WTC11 (cell line): ENCODE measurements at regions not wholly inside any gene's neighbourhood (a gene's known extent, or its start where the extent isn't known, plus 50 kb on each side); places are given as distances from the start of the nearest gene placed in this dataset.

Experiments used
- ATAC-seq: fragments of 200-7000 bp; cut with Tn5 transposase; 2 replicates; pipeline ENCODE4 v1.10.0; 2021; ENCODE audit warnings: mild to moderate bottlenecking, moderate library complexity
- CTCF ChIA-PET: fragments of 300-600 bp; sonication (Branson Sonifier 250); formaldehyde crosslinking; loops from one replicate; lab custom pipeline; 2021; ENCODE audit warnings: antibody characterized with exemption; lab: Charles Lee
- POLR2A ChIA-PET: fragments of 350-600 bp; sonication (Branson Sonifier 250); formaldehyde crosslinking; loops from one replicate; lab custom pipeline; 2021; ENCODE audit warnings: antibody characterized with exemption; lab: Charles Lee
- DNase-seq: peaks from one replicate; pipeline ENCODE4 v3.0.0; 2021; ENCODE audit warnings: low spot score
- H3K27ac Mint-ChIP-seq: 2 replicates; pipeline ENCODE4 v1.8.0; 2021; ENCODE audit warnings: mixed read lengths
- H3K27me3 Mint-ChIP-seq: 2 replicates; pipeline ENCODE4 v1.8.0; 2021; ENCODE audit warnings: low read depth, mild to moderate bottlenecking, moderate library complexity, mixed read lengths
- H3K36me3 Mint-ChIP-seq: 2 replicates; pipeline ENCODE4 v1.8.0; 2021; ENCODE audit warnings: mixed read lengths
- H3K4me1 Mint-ChIP-seq: 2 replicates; pipeline ENCODE4 v1.8.0; 2022; ENCODE audit warnings: mixed read lengths
- H3K4me3 Mint-ChIP-seq: 2 replicates; pipeline ENCODE4 v1.8.0; 2021; ENCODE audit warnings: mild to moderate bottlenecking, moderate library complexity, mixed read lengths
- H3K9me3 Mint-ChIP-seq: 2 replicates; pipeline ENCODE4 v1.8.0; 2021; ENCODE audit warnings: mixed read lengths
- ETV6 ChIP-seq: sonication (generic); formaldehyde crosslinking; IDR thresholded peaks from 2 replicates; pipeline ENCODE4 v1.8.1; 2022; ENCODE audit warnings: mild to moderate bottlenecking, missing genetic modification reagents
- FOXK1 ChIP-seq: sonication (generic); formaldehyde crosslinking; IDR thresholded peaks from 2 replicates; pipeline ENCODE4 v1.8.0; 2022; ENCODE audit warnings: mild to moderate bottlenecking, moderate library complexity, missing genetic modification reagents
- GRHL2 ChIP-seq: fragments of 250-450 bp; sonication (Bioruptor Pico); IDR thresholded peaks from 2 replicates; pipeline ENCODE4 v1.8.0; 2022; ENCODE audit warnings: mild to moderate bottlenecking, moderate library complexity; ENCODE audit not compliant: insufficient replicate concordance, severe bottlenecking
- IRF2 ChIP-seq: sonication (generic); formaldehyde crosslinking; IDR thresholded peaks from 2 replicates; pipeline ENCODE4 v1.8.0; 2022; ENCODE audit warnings: low read depth, missing genetic modification reagents, borderline replicate concordance
- JUN ChIP-seq: sonication (generic); formaldehyde crosslinking; IDR thresholded peaks from 2 replicates; pipeline ENCODE4 v1.8.0; 2023; ENCODE audit warnings: mild to moderate bottlenecking, missing genetic modification reagents
- KAT7 ChIP-seq: sonication (generic); formaldehyde crosslinking; IDR thresholded peaks from 2 replicates; pipeline ENCODE4 v1.8.1; 2023; ENCODE audit warnings: missing genetic modification reagents, mild to moderate bottlenecking, borderline replicate concordance
- MLX ChIP-seq: sonication (generic); formaldehyde crosslinking; IDR thresholded peaks from 2 replicates; pipeline ENCODE4 v1.8.1; 2023; ENCODE audit warnings: mild to moderate bottlenecking, missing genetic modification reagents, moderate library complexity
- NR2C2 ChIP-seq: sonication (generic); formaldehyde crosslinking; IDR thresholded peaks from 2 replicates; pipeline ENCODE4 v1.8.0; 2022; ENCODE audit warnings: mild to moderate bottlenecking, missing genetic modification reagents
- RORB ChIP-seq: fragments of 250-450 bp; sonication (Bioruptor Pico); IDR thresholded peaks from 2 replicates; pipeline ENCODE4 v1.9.0; 2021; ENCODE audit warnings: mild to moderate bottlenecking
- TEAD4 ChIP-seq: sonication (generic); formaldehyde crosslinking; IDR thresholded peaks from 2 replicates; pipeline ENCODE4 v1.8.0; 2022; ENCODE audit warnings: mild to moderate bottlenecking, missing genetic modification reagents
- ZNF232 ChIP-seq: sonication (generic); formaldehyde crosslinking; IDR thresholded peaks from 2 replicates; pipeline ENCODE4 v1.8.0; 2022; ENCODE audit warnings: mild to moderate bottlenecking, missing genetic modification reagents
- ZNF396 ChIP-seq: fragments of 250-450 bp; sonication (Bioruptor Pico); IDR thresholded peaks from 2 replicates; pipeline ENCODE4 v1.8.0; 2021; ENCODE audit warnings: mild to moderate bottlenecking, moderate library complexity, borderline replicate concordance
- TF ChIP-seq, protein P1 (sequence below): fragments of 250-450 bp; sonication (Bioruptor Pico); IDR thresholded peaks from 2 replicates; pipeline ENCODE4 v1.9.0; 2021; ENCODE audit warnings: moderate library complexity, mild to moderate bottlenecking, inconsistent platforms, borderline replicate concordance
- TF ChIP-seq, protein P2 (sequence below): sonication (generic); formaldehyde crosslinking; IDR thresholded peaks from 2 replicates; pipeline ENCODE4 v1.8.1; 2023; ENCODE audit warnings: mild to moderate bottlenecking, missing genetic modification reagents, borderline replicate concordance
- TF ChIP-seq, protein P3 (sequence below): fragments of 200-600 bp; IDR thresholded peaks from 2 replicates; pipeline ENCODE4 v1.8.0; 2022; ENCODE audit warnings: antibody characterized with exemption
- TF ChIP-seq, protein P4 (sequence below): fragments of 250-450 bp; sonication (Bioruptor Pico); conservative IDR thresholded peaks from 2 replicates; pipeline ENCODE4 v1.9.0; 2021; ENCODE audit warnings: mild to moderate bottlenecking

DNA sequence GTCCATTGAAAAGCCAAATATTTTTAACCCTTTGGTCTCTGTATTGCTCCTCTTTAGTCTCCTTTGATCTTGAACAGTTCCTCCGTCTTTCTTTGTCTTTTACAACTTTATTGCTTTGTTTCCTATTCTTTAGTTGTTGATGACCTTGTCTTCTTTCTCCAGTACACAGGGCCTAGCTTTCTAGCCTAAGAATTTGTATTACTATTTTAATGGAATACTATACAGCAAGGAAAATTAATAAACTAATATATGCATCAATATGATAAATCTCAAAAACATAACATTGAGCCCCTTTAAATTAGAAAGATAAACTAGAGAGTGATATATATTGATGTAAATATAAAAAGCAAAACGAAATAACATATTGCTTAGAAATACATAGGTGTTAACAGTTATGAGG is 88.7 kb downstream of the NR1D2 start:
- ChIA-PET CTCF (no interaction called here), POLR2A (no interaction called here)
- ATAC-seq (no peak), DNase-seq (no peak)
- Mint-ChIP-seq H3K27ac (no peak overlapping the region), H3K27me3 (no peaks in the 10 kb centered on the region), H3K9me3 (peaks cover 8% of the 10 kb centered on the region), H3K4me3 (no peak overlapping the region), H3K4me1 (peaks cover 12% of the 10 kb centered on the region), H3K36me3 (no peaks in the 10 kb centered on the region)
- TF ChIP-seq NR2C2 (CRISPR knock-in tag) (no peak), FOXK1 (no peak), IRF2 (CRISPR knock-in tag) (no peak), ZNF232 (CRISPR knock-in tag) (no peak), ETV6 (CRISPR knock-in tag) (no peak), ZNF396 (no peak), JUN (CRISPR knock-in tag) (no peak), GRHL2 (CRISPR knock-in tag) (no peak), KAT7 (no peak), TEAD4 (CRISPR knock-in tag) (no peak), RORB (no peak)
- TF ChIP-seq, protein P1, sequence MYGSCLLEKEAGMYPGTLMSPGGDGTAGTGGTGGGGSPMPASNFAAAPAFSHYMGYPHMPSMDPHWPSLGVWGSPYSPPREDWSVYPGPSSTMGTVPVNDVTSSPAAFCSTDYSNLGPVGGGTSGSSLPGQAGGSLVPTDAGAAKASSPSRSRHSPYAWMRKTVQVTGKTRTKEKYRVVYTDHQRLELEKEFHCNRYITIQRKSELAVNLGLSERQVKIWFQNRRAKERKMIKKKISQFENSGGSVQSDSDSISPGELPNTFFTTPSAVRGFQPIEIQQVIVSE (CRISPR knock-in tag) = no peak
- TF ChIP-seq, protein P2, sequence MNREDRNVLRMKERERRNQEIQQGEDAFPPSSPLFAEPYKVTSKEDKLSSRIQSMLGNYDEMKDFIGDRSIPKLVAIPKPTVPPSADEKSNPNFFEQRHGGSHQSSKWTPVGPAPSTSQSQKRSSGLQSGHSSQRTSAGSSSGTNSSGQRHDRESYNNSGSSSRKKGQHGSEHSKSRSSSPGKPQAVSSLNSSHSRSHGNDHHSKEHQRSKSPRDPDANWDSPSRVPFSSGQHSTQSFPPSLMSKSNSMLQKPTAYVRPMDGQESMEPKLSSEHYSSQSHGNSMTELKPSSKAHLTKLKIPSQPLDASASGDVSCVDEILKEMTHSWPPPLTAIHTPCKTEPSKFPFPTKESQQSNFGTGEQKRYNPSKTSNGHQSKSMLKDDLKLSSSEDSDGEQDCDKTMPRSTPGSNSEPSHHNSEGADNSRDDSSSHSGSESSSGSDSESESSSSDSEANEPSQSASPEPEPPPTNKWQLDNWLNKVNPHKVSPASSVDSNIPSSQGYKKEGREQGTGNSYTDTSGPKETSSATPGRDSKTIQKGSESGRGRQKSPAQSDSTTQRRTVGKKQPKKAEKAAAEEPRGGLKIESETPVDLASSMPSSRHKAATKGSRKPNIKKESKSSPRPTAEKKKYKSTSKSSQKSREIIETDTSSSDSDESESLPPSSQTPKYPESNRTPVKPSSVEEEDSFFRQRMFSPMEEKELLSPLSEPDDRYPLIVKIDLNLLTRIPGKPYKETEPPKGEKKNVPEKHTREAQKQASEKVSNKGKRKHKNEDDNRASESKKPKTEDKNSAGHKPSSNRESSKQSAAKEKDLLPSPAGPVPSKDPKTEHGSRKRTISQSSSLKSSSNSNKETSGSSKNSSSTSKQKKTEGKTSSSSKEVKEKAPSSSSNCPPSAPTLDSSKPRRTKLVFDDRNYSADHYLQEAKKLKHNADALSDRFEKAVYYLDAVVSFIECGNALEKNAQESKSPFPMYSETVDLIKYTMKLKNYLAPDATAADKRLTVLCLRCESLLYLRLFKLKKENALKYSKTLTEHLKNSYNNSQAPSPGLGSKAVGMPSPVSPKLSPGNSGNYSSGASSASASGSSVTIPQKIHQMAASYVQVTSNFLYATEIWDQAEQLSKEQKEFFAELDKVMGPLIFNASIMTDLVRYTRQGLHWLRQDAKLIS (CRISPR knock-in tag) = no peak
- TF ChIP-seq, protein P3, sequence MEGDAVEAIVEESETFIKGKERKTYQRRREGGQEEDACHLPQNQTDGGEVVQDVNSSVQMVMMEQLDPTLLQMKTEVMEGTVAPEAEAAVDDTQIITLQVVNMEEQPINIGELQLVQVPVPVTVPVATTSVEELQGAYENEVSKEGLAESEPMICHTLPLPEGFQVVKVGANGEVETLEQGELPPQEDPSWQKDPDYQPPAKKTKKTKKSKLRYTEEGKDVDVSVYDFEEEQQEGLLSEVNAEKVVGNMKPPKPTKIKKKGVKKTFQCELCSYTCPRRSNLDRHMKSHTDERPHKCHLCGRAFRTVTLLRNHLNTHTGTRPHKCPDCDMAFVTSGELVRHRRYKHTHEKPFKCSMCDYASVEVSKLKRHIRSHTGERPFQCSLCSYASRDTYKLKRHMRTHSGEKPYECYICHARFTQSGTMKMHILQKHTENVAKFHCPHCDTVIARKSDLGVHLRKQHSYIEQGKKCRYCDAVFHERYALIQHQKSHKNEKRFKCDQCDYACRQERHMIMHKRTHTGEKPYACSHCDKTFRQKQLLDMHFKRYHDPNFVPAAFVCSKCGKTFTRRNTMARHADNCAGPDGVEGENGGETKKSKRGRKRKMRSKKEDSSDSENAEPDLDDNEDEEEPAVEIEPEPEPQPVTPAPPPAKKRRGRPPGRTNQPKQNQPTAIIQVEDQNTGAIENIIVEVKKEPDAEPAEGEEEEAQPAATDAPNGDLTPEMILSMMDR = no peak
- TF ChIP-seq, all 79 proteins: peak for 0

DNA sequence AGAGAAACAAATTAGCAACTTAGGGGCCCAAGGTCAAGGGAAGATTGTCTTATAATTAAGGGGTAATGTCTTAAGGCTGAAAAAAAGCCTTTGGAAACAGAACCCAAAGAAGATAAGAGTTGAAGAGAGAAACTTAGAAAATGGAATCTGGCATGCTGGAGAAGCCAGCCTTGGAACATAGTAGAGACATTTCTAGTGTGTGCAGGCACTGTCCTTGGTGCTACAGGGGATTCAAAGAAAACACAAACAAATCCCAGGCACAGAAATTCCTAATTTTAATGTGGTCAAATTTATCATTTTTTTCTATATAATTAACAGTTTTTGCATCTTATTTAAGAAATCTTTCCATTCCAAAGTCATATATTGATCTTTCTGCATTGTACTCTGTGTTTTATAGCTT is 89.4 kb downstream of the NR1D2 start:
- ChIA-PET POLR2A (no interaction called here), CTCF (interaction anchor here (0.7 kb wide), 1 partner anchor 174 kb away, joined by 3 read pairs; no protein-coding TSS in a partner anchor)
- Mint-ChIP-seq H3K36me3 (no peaks in the 10 kb centered on the region), H3K4me3 (no peak overlapping the region), H3K9me3 (peaks cover 8% of the 10 kb centered on the region), H3K4me1 (peaks cover 6% of the 10 kb centered on the region), H3K27me3 (no peaks in the 10 kb centered on the region), H3K27ac (no peak overlapping the region)
- no peak for TF ChIP-seq MLX
- TF ChIP-seq, protein P4, sequence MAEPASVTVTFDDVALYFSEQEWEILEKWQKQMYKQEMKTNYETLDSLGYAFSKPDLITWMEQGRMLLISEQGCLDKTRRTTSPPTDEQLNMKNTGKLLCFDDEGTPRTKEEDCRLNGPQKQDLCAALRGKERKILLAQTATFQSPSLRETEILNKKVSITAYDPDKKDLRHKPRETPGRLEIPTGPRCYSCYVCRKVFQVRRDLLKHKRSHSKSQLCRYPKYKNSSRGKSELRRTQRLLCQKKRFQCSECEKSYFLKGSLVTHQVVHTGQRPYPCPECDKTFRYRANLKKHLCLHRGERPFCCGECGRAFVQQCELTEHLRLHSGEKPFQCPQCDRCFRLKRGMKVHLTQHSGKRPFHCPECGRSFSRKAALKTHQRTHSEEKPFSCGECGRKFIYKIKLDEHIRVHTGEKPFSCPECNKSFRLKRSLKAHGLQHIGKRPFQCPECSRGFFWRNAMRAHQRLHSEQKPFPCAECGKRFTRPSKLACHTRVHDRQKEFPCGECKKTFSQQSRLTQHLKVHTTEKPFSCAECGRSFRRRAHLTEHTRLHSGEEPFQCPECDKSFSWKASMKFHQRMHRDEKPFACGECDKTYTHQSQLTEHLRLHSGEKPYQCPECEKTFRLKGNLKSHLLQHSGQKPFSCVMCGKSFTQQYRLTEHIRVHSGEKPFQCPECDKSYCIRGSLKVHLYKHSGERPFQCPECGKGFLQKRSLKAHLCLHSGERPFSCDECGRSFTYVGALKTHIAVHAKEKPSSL (CRISPR knock-in tag) = no peak
- DNase-seq = no peak
- ATAC-seq = no peak
